A549 (cell line): ENCODE measurements at regions not wholly inside any gene's neighbourhood (a gene's known extent, or its start where the extent isn't known, plus 50 kb on each side); places are given as distances from the start of the nearest gene placed in this dataset.

Experiments
- ATAC-seq, 2 experiments: fragments of 200-7000 bp in 1 of 2; fragments of >200 bp in 1 of 2; cut with Nextera tagmentation in 1 of 2; cut with Tn5 transposase in 1 of 2; 3 replicates each; pipeline versions ENCODE4 v1.8.0 to v1.9.1; 2018 to 2020; ENCODE audit warnings: mild to moderate bottlenecking in 1 of 2, moderate library complexity in 1 of 2
- CTCF ChIA-PET: fragments of 300-600 bp; sonication (Branson Sonifier 250); formaldehyde crosslinking; extraction: SDS; loops from one replicate; lab custom pipeline; 2021; ENCODE audit warnings: antibody characterized with exemption, inconsistent platforms; lab: Yijun Ruan, JAX
- POLR2A ChIA-PET: fragments of 350-600 bp; formaldehyde crosslinking; extraction: SDS; loops from one replicate; lab custom pipeline; 2021; ENCODE audit warnings: antibody characterized with exemption, inconsistent platforms; lab: Yijun Ruan, JAX
- DNase-seq, 2 experiments: peaks; one replicate each; pipeline versions ENCODE4 v3.0.0 to v3.0.0-alpha.2; 2011 to 2016; ENCODE audit warnings: low read depth in 1 of 2, low spot score in 1 of 2
- FAIRE-seq: peaks from 2 replicates; lab custom pipeline; 2011; peaks lifted over from hg19 to GRCh38; lab: Jason Lieb, UNC
- H3K27ac ChIP-seq, 2 experiments: fragments of >200 bp; sonication (Bioruptor Twin); formaldehyde crosslinking; 3 replicates each; pipeline ENCODE4 v1.5.1; 2016 to 2017
- H3K4me1 ChIP-seq: fragments of >200 bp; sonication (Bioruptor Twin); formaldehyde crosslinking; 3 replicates; pipeline ENCODE4 v1.6.1; 2016
- H3K4me2 ChIP-seq: fragments of >200 bp; sonication (Bioruptor Twin); formaldehyde crosslinking; 3 replicates; pipeline ENCODE4 v1.6.1; 2016
- H3K4me3 ChIP-seq: fragments of >200 bp; sonication (Bioruptor Twin); formaldehyde crosslinking; 3 replicates; pipeline ENCODE4 v1.5.1; 2016
- H3K9me3 ChIP-seq: fragments of >200 bp; sonication (Bioruptor Twin); formaldehyde crosslinking; 3 replicates; pipeline ENCODE4 v1.6.1; 2016
- CHD2 ChIP-seq: fragments of 150-350 bp; IDR thresholded peaks from 2 replicates; pipeline ENCODE4 v1.6.1; 2014; ENCODE audit warnings: low read length; ENCODE audit not compliant: partially characterized antibody
- EHF ChIP-seq: fragments of 250-450 bp; sonication (Bioruptor Pico); IDR thresholded peaks from 2 replicates; pipeline ENCODE4 v1.5.0; 2020; ENCODE audit warnings: mild to moderate bottlenecking
- ESRRA ChIP-seq: fragments of 150-350 bp; IDR thresholded peaks from 2 replicates; pipeline ENCODE4 v1.6.1; 2014; ENCODE audit warnings: mild to moderate bottlenecking, low read length, borderline replicate concordance
- HOXA7 ChIP-seq: fragments of 250-450 bp; sonication (Bioruptor Pico); IDR thresholded peaks from 2 replicates; pipeline ENCODE4 v1.5.0; 2020; ENCODE audit warnings: mild to moderate bottlenecking, moderate library complexity
- HOXB13 ChIP-seq: fragments of 250-450 bp; sonication (Bioruptor Pico); IDR thresholded peaks from 2 replicates; pipeline ENCODE4 v1.5.0; 2020; ENCODE audit warnings: low read depth, mild to moderate bottlenecking, moderate library complexity
- JUN ChIP-seq, 2 experiments: fragments of >200 bp; sonication (Bioruptor Twin); formaldehyde crosslinking; IDR thresholded peaks; 2 replicates in 1 of 2; 3 replicates in 1 of 2; pipeline ENCODE4 v1.6.1; 2016 to 2017
- KDM1A ChIP-seq: fragments of 200-600 bp; sonication (generic); IDR thresholded peaks from 2 replicates; pipeline ENCODE4 v1.6.1; 2016; ENCODE audit warnings: low read depth, mild to moderate bottlenecking
- KDM5A ChIP-seq: fragments of 200-600 bp; sonication (generic); IDR thresholded peaks from 2 replicates; pipeline ENCODE4 v1.6.1; 2016; ENCODE audit warnings: antibody characterized with exemption, mild to moderate bottlenecking
- POLR2A ChIP-seq: IDR thresholded peaks from 2 replicates; pipeline ENCODE4 v1.6.1; 2012; ENCODE audit warnings: mild to moderate bottlenecking, low read length
- RAD21 ChIP-seq, 2 experiments: fragments of >200 bp in 1 of 2; sonication (Bioruptor Twin) in 1 of 2; formaldehyde crosslinking in 1 of 2; IDR thresholded peaks in 1 of 2; conservative IDR thresholded peaks in 1 of 2; 2 replicates in 1 of 2; 3 replicates in 1 of 2; pipeline ENCODE4 v1.6.1; 2012 to 2018; ENCODE audit warnings: inconsistent platforms in 1 of 2
- RARB ChIP-seq: fragments of 250-450 bp; sonication (Bioruptor Pico); IDR thresholded peaks from 2 replicates; pipeline ENCODE4 v1.8.0; 2021; ENCODE audit warnings: mild to moderate bottlenecking, moderate library complexity
- RCOR1 ChIP-seq: fragments of 150-350 bp; IDR thresholded peaks from 2 replicates; pipeline ENCODE4 v1.6.1; 2014; ENCODE audit warnings: antibody characterized with exemption, low read length, low read depth
- RNF2 ChIP-seq: fragments of 200-600 bp; sonication (generic); IDR thresholded peaks from 2 replicates; pipeline ENCODE4 v1.6.1; 2016; ENCODE audit warnings: low read depth, mild to moderate bottlenecking, antibody characterized with exemption, moderate library complexity, borderline replicate concordance
- SMC3 ChIP-seq: fragments of >200 bp; sonication (Bioruptor Twin); formaldehyde crosslinking; IDR thresholded peaks from 3 replicates; pipeline ENCODE4 v1.6.1; 2018; ENCODE audit warnings: inconsistent platforms
- TP53 ChIP-seq: fragments of 250-450 bp; sonication (Bioruptor Pico); IDR thresholded peaks from 2 replicates; pipeline ENCODE4 v1.5.0; 2021; ENCODE audit warnings: mild to moderate bottlenecking, moderate library complexity
- ZSCAN20 ChIP-seq: fragments of 250-450 bp; sonication (Bioruptor Pico); IDR thresholded peaks from 2 replicates; pipeline ENCODE4 v1.8.0; 2022; ENCODE audit warnings: mild to moderate bottlenecking, moderate library complexity
- WGBS: methylation state at CpG from one replicate; pipeline ENCODE4 v1.1.6; 2017; ENCODE audit errors: missing lambda C conversion rate; 5-methylcytosine and 5-hydroxymethylcytosine counted together
- TF ChIP-seq, protein P1 (sequence below): fragments of 250-450 bp; sonication (Bioruptor Pico); IDR thresholded peaks from 2 replicates; pipeline ENCODE4 v1.5.0; 2021; ENCODE audit warnings: mild to moderate bottlenecking, moderate library complexity, borderline replicate concordance
- TF ChIP-seq, protein P2 (sequence below): fragments of 250-450 bp; sonication (Bioruptor Pico); IDR thresholded peaks from 2 replicates; pipeline ENCODE4 v1.5.0; 2020; ENCODE audit warnings: low read depth, mild to moderate bottlenecking, moderate library complexity
- TF ChIP-seq, protein P3 (sequence below): fragments of 450-650 bp; IDR thresholded peaks from 2 replicates; pipeline ENCODE4 v1.6.1; 2014; ENCODE audit warnings: antibody characterized with exemption
- TF ChIP-seq, protein P4 (sequence below): fragments of >200 bp; sonication (Bioruptor Twin); formaldehyde crosslinking; IDR thresholded peaks from 3 replicates; pipeline ENCODE4 v1.5.1; 2016
- TF ChIP-seq, protein P5 (sequence below): IDR thresholded peaks from 2 replicates; pipeline ENCODE4 v1.6.1; 2012
- TF ChIP-seq, protein P6 (sequence below): IDR thresholded peaks from 2 replicates; pipeline ENCODE4 v1.6.1; 2012; ENCODE audit warnings: low read depth, borderline replicate concordance
- TF ChIP-seq, protein P7 (sequence below): fragments of 150-350 bp; IDR thresholded peaks from 2 replicates; pipeline ENCODE4 v1.6.1; 2014; ENCODE audit warnings: low read depth, mild to moderate bottlenecking, low read length

DNA sequence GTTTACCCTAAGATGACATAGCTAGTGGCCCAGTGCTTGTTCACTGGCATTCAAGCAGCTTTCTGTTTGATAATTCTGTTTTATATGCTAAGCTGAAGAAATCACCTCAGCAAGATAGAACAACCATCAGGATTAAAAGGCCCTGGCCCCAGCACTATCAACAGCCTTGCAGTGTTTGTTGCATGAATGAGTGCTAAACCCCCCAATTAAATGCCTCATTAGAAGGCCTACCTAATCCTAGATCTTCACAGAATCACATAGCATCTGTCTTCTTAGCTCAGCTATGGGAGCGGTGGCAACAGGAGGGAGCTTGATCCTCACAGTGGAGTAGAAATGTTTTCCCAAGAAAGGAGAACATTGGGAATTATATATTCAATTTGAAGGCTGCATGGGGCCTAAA lies 194.1 kb upstream of the HNMT start:
- no peak overlapping the region for H3K27ac ChIP-seq
- no peak for ATAC-seq
- H3K4me1 ChIP-seq: no peaks in the 10 kb centered on the region
- TF ChIP-seq HOXB13 (CRISPR knock-in tag) (no peak), EHF (CRISPR knock-in tag) (no peak), KDM1A (no peak), RNF2 (no peak), RCOR1 (no peak), SMC3 (no peak)
- TF ChIP-seq, protein P1, sequence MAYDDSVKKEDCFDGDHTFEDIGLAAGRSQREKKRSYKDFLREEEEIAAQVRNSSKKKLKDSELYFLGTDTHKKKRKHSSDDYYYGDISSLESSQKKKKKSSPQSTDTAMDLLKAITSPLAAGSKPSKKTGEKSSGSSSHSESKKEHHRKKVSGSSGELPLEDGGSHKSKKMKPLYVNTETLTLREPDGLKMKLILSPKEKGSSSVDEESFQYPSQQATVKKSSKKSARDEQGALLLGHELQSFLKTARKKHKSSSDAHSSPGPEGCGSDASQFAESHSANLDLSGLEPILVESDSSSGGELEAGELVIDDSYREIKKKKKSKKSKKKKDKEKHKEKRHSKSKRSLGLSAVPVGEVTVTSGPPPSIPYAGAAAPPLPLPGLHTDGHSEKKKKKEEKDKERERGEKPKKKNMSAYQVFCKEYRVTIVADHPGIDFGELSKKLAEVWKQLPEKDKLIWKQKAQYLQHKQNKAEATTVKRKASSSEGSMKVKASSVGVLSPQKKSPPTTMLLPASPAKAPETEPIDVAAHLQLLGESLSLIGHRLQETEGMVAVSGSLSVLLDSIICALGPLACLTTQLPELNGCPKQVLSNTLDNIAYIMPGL: no peak
- TF ChIP-seq, protein P2, sequence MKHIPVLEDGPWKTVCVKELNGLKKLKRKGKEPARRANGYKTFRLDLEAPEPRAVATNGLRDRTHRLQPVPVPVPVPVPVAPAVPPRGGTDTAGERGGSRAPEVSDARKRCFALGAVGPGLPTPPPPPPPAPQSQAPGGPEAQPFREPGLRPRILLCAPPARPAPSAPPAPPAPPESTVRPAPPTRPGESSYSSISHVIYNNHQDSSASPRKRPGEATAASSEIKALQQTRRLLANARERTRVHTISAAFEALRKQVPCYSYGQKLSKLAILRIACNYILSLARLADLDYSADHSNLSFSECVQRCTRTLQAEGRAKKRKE (CRISPR knock-in tag): no peak
- TF ChIP-seq, protein P3, sequence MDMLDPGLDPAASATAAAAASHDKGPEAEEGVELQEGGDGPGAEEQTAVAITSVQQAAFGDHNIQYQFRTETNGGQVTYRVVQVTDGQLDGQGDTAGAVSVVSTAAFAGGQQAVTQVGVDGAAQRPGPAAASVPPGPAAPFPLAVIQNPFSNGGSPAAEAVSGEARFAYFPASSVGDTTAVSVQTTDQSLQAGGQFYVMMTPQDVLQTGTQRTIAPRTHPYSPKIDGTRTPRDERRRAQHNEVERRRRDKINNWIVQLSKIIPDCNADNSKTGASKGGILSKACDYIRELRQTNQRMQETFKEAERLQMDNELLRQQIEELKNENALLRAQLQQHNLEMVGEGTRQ: no peak
- no peaks in the 10 kb centered on the region for H3K9me3 ChIP-seq
- WGBS: 7% methylated on average over 1 of the region's 1 CpG
- DNase-seq: no peak
- CTCF ChIA-PET: no interaction called here
- POLR2A ChIA-PET: no interaction called here
- no peak overlapping the region for H3K4me3 ChIP-seq
- no peak for FAIRE-seq
- H3K4me2 ChIP-seq: no peak overlapping the region

DNA sequence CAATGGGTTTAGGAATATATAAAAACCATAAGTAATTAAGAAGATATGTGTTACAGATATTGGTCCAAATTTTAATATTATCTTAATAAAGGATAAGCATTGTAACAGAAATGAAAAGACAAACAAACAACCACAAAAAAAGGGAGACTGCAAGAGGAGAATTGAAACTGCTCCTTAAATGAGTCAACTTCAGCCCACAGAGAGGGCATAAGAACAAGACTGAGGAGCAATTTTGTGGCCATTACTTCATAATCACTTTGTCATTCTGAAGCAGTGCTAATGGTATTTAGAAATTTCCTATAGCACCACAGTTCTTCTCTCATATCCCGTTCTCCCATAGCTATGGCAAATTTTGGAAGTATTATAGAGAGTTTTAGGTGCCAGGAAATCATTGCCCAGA lies 193.2 kb upstream of the HNMT start:
- 0% methylated on average over 1 of the region's 1 CpG for WGBS
- ChIA-PET POLR2A (no interaction called here), CTCF (no interaction called here)
- Histone ChIP-seq H3K4me3 (no peak overlapping the region), H3K27ac (no peak overlapping the region), H3K4me1 (no peaks in the 10 kb centered on the region), H3K4me2 (no peak overlapping the region), H3K9me3 (no peaks in the 10 kb centered on the region)
- TF ChIP-seq, protein P4, sequence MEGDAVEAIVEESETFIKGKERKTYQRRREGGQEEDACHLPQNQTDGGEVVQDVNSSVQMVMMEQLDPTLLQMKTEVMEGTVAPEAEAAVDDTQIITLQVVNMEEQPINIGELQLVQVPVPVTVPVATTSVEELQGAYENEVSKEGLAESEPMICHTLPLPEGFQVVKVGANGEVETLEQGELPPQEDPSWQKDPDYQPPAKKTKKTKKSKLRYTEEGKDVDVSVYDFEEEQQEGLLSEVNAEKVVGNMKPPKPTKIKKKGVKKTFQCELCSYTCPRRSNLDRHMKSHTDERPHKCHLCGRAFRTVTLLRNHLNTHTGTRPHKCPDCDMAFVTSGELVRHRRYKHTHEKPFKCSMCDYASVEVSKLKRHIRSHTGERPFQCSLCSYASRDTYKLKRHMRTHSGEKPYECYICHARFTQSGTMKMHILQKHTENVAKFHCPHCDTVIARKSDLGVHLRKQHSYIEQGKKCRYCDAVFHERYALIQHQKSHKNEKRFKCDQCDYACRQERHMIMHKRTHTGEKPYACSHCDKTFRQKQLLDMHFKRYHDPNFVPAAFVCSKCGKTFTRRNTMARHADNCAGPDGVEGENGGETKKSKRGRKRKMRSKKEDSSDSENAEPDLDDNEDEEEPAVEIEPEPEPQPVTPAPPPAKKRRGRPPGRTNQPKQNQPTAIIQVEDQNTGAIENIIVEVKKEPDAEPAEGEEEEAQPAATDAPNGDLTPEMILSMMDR: no peak
- TF ChIP-seq RNF2: no peak
- TF ChIP-seq KDM5A: no peak
- TF ChIP-seq CHD2: no peak
- TF ChIP-seq, protein P1: no peak
- TF ChIP-seq, protein P2 (CRISPR knock-in tag): no peak
- TF ChIP-seq, protein P5, sequence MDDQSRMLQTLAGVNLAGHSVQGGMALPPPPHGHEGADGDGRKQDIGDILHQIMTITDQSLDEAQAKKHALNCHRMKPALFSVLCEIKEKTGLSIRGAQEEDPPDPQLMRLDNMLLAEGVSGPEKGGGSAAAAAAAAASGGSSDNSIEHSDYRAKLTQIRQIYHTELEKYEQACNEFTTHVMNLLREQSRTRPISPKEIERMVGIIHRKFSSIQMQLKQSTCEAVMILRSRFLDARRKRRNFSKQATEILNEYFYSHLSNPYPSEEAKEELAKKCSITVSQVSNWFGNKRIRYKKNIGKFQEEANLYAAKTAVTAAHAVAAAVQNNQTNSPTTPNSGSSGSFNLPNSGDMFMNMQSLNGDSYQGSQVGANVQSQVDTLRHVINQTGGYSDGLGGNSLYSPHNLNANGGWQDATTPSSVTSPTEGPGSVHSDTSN: no peak
- no peak for TF ChIP-seq EHF (CRISPR knock-in tag)
- TF ChIP-seq POLR2A: no peak
- no peak for TF ChIP-seq ZSCAN20
- TF ChIP-seq JUN (IDR thresholded peaks at IDR 0.05): no peak
- TF ChIP-seq, protein P6, sequence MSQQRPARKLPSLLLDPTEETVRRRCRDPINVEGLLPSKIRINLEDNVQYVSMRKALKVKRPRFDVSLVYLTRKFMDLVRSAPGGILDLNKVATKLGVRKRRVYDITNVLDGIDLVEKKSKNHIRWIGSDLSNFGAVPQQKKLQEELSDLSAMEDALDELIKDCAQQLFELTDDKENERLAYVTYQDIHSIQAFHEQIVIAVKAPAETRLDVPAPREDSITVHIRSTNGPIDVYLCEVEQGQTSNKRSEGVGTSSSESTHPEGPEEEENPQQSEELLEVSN: no peak
- TF ChIP-seq, protein P7, sequence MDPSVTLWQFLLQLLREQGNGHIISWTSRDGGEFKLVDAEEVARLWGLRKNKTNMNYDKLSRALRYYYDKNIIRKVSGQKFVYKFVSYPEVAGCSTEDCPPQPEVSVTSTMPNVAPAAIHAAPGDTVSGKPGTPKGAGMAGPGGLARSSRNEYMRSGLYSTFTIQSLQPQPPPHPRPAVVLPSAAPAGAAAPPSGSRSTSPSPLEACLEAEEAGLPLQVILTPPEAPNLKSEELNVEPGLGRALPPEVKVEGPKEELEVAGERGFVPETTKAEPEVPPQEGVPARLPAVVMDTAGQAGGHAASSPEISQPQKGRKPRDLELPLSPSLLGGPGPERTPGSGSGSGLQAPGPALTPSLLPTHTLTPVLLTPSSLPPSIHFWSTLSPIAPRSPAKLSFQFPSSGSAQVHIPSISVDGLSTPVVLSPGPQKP: no peak
- TF ChIP-seq, protein P3: no peak
- TF ChIP-seq ESRRA: no peak
- TF ChIP-seq RARB: no peak
- no peak for TF ChIP-seq HOXA7 (CRISPR knock-in tag)
- no peak for TF ChIP-seq RAD21 (conservative IDR thresholded peaks at IDR 0.05 in 1 of 2, IDR thresholded peaks at IDR 0.05 in 1 of 2)
- TF ChIP-seq TP53: no peak
- DNase-seq (no peak), FAIRE-seq (no peak), ATAC-seq (no peak)
